HK-2 (cell line): ENCODE measurements at regions not wholly inside any gene's neighbourhood (a gene's known extent, or its start where the extent isn't known, plus 50 kb on each side); places are given as distances from the start of the nearest gene placed in this dataset.
"Not testable (repeated sequence)": the region's sequence is repeated elsewhere in the genome, so short reads cannot be mapped to it uniquely, and the experiment has no call there.

ENCODE experiments used
- DNase-seq: peaks from one replicate; pipeline ENCODE4 v3.0.0-alpha.2; 2018; ENCODE audit not compliant: unreplicated experiment

- no peak for DNase-seq
Measured at GRCh38 chr7:356691-357462, 66.9 kb downstream of the FOXL3 start.

GRCh38 chr7:357531-358209 is 67.7 kb downstream of the FOXL3 start:
- no peak for DNase-seq

GRCh38 chr7:358352-358751 is 68.4 kb downstream of the FOXL3 start:
- no peak for DNase-seq

DNA sequence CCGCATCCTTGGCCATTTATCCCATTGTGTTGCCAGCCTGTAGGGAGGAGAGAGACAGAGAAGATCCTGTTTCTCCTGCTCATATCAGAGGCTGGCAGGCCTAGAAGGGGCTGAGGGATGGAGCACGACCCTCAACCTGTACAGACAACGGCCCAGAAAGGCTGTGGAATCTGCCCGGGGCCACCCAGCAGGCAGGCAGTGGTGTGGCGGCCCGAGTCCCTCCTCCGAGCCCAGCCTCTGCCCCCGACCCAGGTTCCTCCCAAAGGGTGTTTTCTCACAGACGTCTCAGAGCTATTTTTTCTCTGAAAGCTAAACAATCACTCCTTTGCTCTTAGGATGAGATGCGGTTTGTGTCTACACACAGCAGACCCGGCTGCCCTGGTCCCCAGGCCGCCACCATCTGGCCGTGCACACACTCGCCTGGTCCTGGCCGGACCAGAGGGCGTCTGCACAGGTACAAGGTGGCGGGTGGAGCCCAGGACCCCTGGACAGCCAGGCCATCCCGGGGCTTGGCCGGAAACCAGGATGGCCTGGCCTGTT is 69.3 kb downstream of the FOXL3 start:
- DNase-seq, result no peak

DNA sequence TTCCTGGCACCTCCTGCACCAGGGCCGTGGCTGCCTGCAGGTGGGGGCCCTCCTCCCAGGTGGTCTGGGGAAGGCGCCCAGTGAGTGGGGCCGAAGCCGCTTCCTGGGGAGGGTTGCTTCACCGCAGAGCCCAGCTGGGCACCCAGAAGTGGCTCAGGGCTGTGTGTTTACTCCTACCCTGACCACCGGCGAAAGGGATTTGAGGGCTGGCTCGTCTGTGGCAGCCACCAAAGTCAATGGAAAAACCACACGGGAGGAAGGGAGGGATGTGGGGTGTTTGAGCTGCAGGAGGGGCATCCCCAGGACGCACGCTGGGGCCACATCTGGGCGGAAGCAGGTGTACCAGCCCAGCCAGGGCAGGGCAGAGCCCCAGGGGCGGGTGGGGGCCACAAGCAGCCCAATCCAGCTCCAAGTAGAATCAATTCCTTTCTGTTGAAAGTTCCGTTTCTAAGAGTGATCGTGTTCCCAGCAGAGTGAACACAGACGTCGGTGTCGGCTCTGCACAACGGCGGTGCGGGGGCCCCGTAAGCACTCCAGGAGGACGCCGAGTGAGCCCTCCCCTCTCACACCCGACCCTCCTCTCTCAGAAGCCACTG is 69.9 kb downstream of the FOXL3 start:
- no peak for DNase-seq

- DNase-seq, result no peak
Measured at GRCh38 chr7:360454-361100, 70.6 kb downstream of the FOXL3 start.

DNA sequence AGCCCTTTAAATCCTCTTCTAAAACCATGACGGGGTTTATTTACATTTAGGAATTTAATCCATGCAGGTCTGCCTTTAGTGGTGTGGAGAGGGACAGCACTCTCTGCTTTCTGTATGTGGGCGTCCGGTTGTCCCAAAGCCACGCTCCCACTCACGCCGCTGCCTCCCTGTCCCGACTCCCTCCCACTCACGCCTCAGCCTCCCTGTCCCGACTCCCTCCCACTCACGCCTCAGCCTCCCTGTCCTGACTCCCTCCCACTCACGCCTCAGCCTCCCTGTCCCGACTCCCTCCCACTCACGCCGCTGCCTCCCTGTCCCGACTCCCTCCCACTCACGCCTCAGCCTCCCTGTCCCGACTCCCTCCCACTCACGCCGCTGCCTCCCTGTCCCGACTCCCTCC is 71.2 kb downstream of the FOXL3 start:
- not testable (repeated sequence) for DNase-seq

DNA sequence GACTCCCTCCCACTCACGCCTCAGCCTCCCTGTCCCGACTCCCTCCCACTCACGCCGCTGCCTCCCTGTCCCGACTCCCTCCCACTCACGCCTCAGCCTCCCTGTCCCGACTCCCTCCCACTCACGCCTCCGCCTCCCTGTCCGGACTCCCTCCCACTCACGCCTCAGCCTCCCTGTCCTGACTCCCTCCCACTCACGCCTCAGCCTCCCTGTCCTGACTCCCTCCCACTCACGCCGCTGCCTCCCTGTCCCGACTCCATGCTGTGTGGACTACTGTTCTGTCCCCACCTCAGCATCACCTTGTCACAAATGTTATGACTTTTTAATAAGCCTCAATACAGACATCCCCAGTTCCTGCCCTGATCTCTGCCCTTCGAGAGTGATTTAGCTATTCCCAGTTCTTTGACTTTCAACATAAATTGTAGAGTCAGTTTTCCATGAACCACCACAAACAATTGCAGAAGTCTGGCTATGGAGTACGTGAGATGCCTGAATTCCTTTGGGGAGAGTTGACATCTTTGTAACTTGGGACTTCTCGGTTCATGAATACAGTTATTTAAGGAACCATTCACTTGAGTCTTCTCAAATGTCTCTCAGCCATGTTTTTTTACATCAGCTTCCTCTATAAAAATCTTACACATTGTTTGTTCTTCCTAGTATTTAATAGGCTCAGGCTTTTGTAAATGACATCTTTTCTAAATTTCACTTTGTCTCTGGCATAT is 71.9 kb downstream of the FOXL3 start:
- no peak for DNase-seq

- no peak for DNase-seq
Measured at GRCh38 chr7:362402-363096, 72.6 kb downstream of the FOXL3 start.

- no peak for DNase-seq
Measured at GRCh38 chr7:363626-364025, 73.7 kb downstream of the FOXL3 start.

- DNase-seq, result no peak
Measured at GRCh38 chr7:364536-364935, 74.6 kb downstream of the FOXL3 start.

DNA sequence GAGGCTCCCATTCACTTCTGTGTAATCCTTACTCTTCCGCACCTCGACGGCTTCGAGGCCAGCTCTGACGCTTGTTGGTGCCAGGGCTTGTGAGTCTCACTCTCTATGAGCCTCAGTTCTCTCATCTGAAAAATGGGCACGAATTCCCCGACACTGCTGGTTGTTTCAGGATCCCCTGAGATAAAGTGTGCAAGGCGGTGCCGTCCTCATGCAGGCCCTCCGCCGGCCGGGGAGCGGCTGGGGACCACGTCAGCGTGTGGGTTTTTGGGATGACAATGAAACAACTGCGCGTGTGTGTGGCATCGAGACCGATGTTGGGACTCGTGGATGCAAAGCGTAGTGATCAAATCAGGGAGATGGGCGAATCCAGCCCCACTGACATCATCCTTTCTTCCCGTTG is 75.6 kb downstream of the FOXL3 start:
- no peak for DNase-seq

GRCh38 chr7:366161-366803 is 76.3 kb downstream of the FOXL3 start:
- DNase-seq, result no peak

DNA sequence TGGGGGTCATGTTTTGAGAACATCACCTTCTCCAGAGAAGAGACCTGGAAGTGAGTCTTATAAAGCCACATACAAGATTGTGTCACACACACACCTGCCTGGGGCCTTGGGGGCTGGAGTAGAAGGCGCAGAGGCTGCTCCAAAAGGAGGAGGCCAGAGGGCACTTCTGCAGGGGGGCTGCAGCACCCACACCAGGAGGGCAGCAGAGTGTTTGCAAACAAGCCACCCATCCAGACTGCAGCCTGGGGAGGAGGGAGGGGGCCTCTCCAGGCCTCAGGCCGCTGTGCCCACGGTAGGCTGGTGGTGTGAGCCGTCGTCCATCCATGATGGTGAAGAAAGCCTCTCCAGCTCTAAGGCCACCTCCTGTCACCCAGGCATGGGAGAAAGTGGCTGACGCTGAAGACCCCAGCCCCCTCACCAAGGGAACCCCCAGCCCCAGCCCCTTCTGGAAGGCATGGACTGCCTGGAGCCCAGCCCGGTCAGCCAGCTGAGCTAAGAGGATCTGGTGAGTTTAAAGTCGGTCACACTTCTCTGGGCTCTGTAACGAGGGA is 77.5 kb downstream of the FOXL3 start:
- DNase-seq, result no peak

- DNase-seq, result no peak
Measured at GRCh38 chr7:368651-369475, 78.9 kb downstream of the FOXL3 start.

- no peak for DNase-seq
Measured at GRCh38 chr7:369476-370258, 79.7 kb downstream of the FOXL3 start.

- no peak for DNase-seq
Measured at GRCh38 chr7:370259-370625, 80.3 kb downstream of the FOXL3 start.

DNA sequence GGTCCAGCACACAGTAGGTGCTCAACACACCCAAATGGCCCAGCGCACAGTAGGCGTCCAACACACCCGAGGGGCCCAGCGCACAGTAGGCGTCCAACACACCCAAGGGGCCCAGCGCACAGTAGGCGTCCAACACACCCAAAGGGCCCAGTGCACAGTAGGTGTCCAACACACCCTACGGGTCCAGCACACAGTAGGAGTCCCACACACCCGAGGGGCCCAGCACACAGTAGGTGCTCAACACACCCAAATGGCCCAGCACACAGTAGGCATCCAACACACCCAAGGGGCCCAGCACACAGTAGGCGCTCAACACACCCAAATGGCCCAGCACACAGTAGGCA is 80.8 kb downstream of the FOXL3 start:
- no peak for DNase-seq
